ENCODE measurements at regions not wholly inside any gene's neighbourhood (a gene's known extent, or its start where the extent isn't known, plus 50 kb on each side); places are given as distances from the start of the nearest gene placed in this dataset.

GRCh38 chr6:114989279-114989964, 646.6 kb upstream of the HS3ST5 start:
- TF ChIP-seq CTCF (conservative IDR thresholded peaks at IDR 0.05; ENCODE audit: low read length), result no peak
- H3K4me3 ChIP-seq (ENCODE audit: low read length), result no peak overlapping the region
- no peak for DNase-seq (ENCODE audit: low read depth)

- TF ChIP-seq CTCF (conservative IDR thresholded peaks at IDR 0.05; ENCODE audit: low read length), result no peak
- H3K4me3 ChIP-seq (ENCODE audit: low read length), result no peak overlapping the region
- no peak for DNase-seq (ENCODE audit: low read depth)
Measured at GRCh38 chr6:114987281-114987680, 644.5 kb upstream of the HS3ST5 start.

- DNase-seq (ENCODE audit: low read depth), result no peak
- TF ChIP-seq CTCF (conservative IDR thresholded peaks at IDR 0.05; ENCODE audit: low read length), result no peak
- no peak overlapping the region for H3K4me3 ChIP-seq (ENCODE audit: low read length)
Measured at GRCh38 chr6:114955363-114955762, 612.5 kb upstream of the HS3ST5 start.

- no peak overlapping the region for H3K4me3 ChIP-seq (ENCODE audit: low read length)
- no peak for TF ChIP-seq CTCF (conservative IDR thresholded peaks at IDR 0.05; ENCODE audit: low read length)
- no peak for DNase-seq (ENCODE audit: low read depth)
Measured at GRCh38 chr6:114952229-114952628, 609.4 kb upstream of the HS3ST5 start.

GRCh38 chr6:114945392-114945791, 602.6 kb upstream of the HS3ST5 start:
- no peak for TF ChIP-seq CTCF (conservative IDR thresholded peaks at IDR 0.05; ENCODE audit: low read length)
- DNase-seq (ENCODE audit: low read depth), result no peak
- H3K4me3 ChIP-seq (ENCODE audit: low read length), result no peak overlapping the region

GRCh38 chr6:114941078-114941477, 598.3 kb upstream of the HS3ST5 start:
- no peak for TF ChIP-seq CTCF (conservative IDR thresholded peaks at IDR 0.05; ENCODE audit: low read length)
- H3K4me3 ChIP-seq (ENCODE audit: low read length), result no peak overlapping the region
- no peak for DNase-seq (ENCODE audit: low read depth)

GRCh38 chr6:114940181-114940580, 597.4 kb upstream of the HS3ST5 start:
- TF ChIP-seq CTCF (conservative IDR thresholded peaks at IDR 0.05; ENCODE audit: low read length), result no peak
- H3K4me3 ChIP-seq (ENCODE audit: low read length), result no peak overlapping the region
- DNase-seq (ENCODE audit: low read depth), result no peak
